GM19467 (cell line): ENCODE measurements at regions not wholly inside any gene's neighbourhood (a gene's known extent, or its start where the extent isn't known, plus 50 kb on each side); places are given as distances from the start of the nearest gene placed in this dataset.
"Not testable (repeated sequence)": the region's sequence is repeated elsewhere in the genome, so short reads cannot be mapped to it uniquely, and the experiment has no call there.

ENCODE experiments used
- ATAC-seq: cut with Tn5 transposase; IDR thresholded peaks from one replicate; pipeline ENCODE4 v1.9.1; 2021; ENCODE audit warnings: mild to moderate bottlenecking, moderate library complexity; ENCODE audit not compliant: unreplicated experiment

GRCh38 chr12:28023156-28023887 lies 50.8 kb upstream of the PTHLH start:
- no peak for ATAC-seq

GRCh38 chr12:28024231-28024995 lies 51.9 kb upstream of the PTHLH start:
- ATAC-seq = no peak

GRCh38 chr12:28025821-28026505 lies 53.4 kb upstream of the PTHLH start:
- no peak for ATAC-seq

- no peak for ATAC-seq
These were observed 54.2 kb upstream of the PTHLH start for GRCh38 chr12:28026701-28027100.

- ATAC-seq = no peak
These were observed 54.8 kb upstream of the PTHLH start for GRCh38 chr12:28027328-28027727.

GRCh38 chr12:28027947-28028724 lies 55.6 kb upstream of the PTHLH start:
- ATAC-seq = no peak

- no peak for ATAC-seq
These were observed 60.4 kb upstream of the PTHLH start for GRCh38 chr12:28032811-28033537.

GRCh38 chr12:28033538-28033915 lies 61.0 kb upstream of the PTHLH start:
- ATAC-seq = no peak

GRCh38 chr12:28034271-28034670 lies 61.7 kb upstream of the PTHLH start:
- no peak for ATAC-seq

GRCh38 chr12:28035500-28035899 lies 63.0 kb upstream of the PTHLH start:
- ATAC-seq = no peak

- no peak for ATAC-seq
These were observed 64.4 kb upstream of the PTHLH start for GRCh38 chr12:28036940-28037339.

GRCh38 chr12:28040246-28040645 lies 67.7 kb upstream of the PTHLH start:
- no peak for ATAC-seq

GRCh38 chr12:28046600-28046999 lies 74.1 kb upstream of the PTHLH start:
- not testable (repeated sequence) for ATAC-seq

GRCh38 chr12:28050606-28051005 lies 78.1 kb upstream of the PTHLH start:
- no peak for ATAC-seq

GRCh38 chr12:28051516-28052354 lies 79.2 kb upstream of the PTHLH start:
- no peak for ATAC-seq

GRCh38 chr12:28053564-28053963 lies 81.0 kb upstream of the PTHLH start:
- no peak for ATAC-seq

GRCh38 chr12:28054583-28054982 lies 82.0 kb upstream of the PTHLH start:
- no peak for ATAC-seq

GRCh38 chr12:28057856-28058615 lies 85.5 kb upstream of the PTHLH start:
- no peak for ATAC-seq

GRCh38 chr12:28059220-28059619 lies 86.7 kb upstream of the PTHLH start:
- ATAC-seq = no peak
